Thyroid gland (tissue), 4 donors: ENCODE measurements at regions not wholly inside any gene's neighbourhood (a gene's known extent, or its start where the extent isn't known, plus 50 kb on each side); places are given as distances from the start of the nearest gene placed in this dataset.

Experiments
- CTCF ChIP-seq, 6 experiments: fragments of 200-600 bp in 3 of 6; fragments of 450-650 bp in 3 of 6; sonication (generic) in 3 of 6; IDR thresholded peaks; one replicate each; pipeline ENCODE4 v1.5.1; 2016 to 2019; ENCODE audit warnings: antibody characterized with exemption in 6 of 6, mild to moderate bottlenecking in 2 of 6, inconsistent platforms in 1 of 6, moderate library complexity in 1 of 6
- POLR2A ChIP-seq, 2 donors: fragments of 450-650 bp; IDR thresholded peaks; one replicate each; pipeline ENCODE4 v1.6.1; 2017; ENCODE audit warnings: antibody characterized with exemption in 2 of 2, mild to moderate bottlenecking in 2 of 2, moderate library complexity in 1 of 2

GRCh38 chr12:91556909-91557308, 374.3 kb upstream of the DCN start:
- no peak for TF ChIP-seq CTCF (IDR thresholded peaks at IDR 0.05)
- no peak for TF ChIP-seq POLR2A (IDR thresholded peaks at IDR 0.05)
